Aorta (tissue), 5 donors: ENCODE measurements at regions not wholly inside any gene's neighbourhood (a gene's known extent, or its start where the extent isn't known, plus 50 kb on each side); places are given as distances from the start of the nearest gene placed in this dataset.

Experiments used
- ATAC-seq: fragments of 200-7000 bp; cut with Tn5 transposase; one replicate; pipeline ENCODE4 v1.9.1; 2022; ENCODE audit warnings: moderate library complexity; ENCODE audit not compliant: low FRiP score
- DNase-seq, 2 donors: peaks; one replicate each; pipeline ENCODE4 v3.0.0-alpha.2; 2020
- H3K27ac ChIP-seq, 2 donors: one replicate each; pipeline ENCODE4 v1.5.1; 2013; ENCODE audit warnings: low read length in 2 of 2, mild to moderate bottlenecking in 2 of 2, moderate library complexity in 2 of 2, control low read depth in 1 of 2, inconsistent platforms in 1 of 2, low read depth in 1 of 2
- H3K27me3 ChIP-seq, 2 donors: one replicate each; pipeline ENCODE4 v1.6.1; 2013; ENCODE audit warnings: control low read depth in 1 of 2, low read length in 1 of 2, mild to moderate bottlenecking in 1 of 2, moderate library complexity in 1 of 2; ENCODE audit not compliant: insufficient read depth in 2 of 2, control insufficient read depth in 1 of 2
- H3K36me3 ChIP-seq, 2 donors: one replicate each; pipeline ENCODE4 v1.6.1; 2013; ENCODE audit warnings: control low read depth in 1 of 2, low read length in 1 of 2, mild to moderate bottlenecking in 1 of 2; ENCODE audit not compliant: insufficient read depth in 2 of 2, control insufficient read depth in 1 of 2
- H3K4me1 ChIP-seq, 2 donors: one replicate each; pipeline ENCODE4 v1.6.1; 2013; ENCODE audit warnings: low read length in 2 of 2, control low read depth in 1 of 2, mild to moderate bottlenecking in 1 of 2, moderate library complexity in 1 of 2; ENCODE audit not compliant: insufficient read depth in 2 of 2, control insufficient read depth in 1 of 2
- H3K4me3 ChIP-seq, 2 donors: one replicate each; pipeline ENCODE4 v1.5.1; 2013; ENCODE audit warnings: low read length in 2 of 2, control low read depth in 1 of 2, mild to moderate bottlenecking in 1 of 2
- H3K9me3 ChIP-seq: one replicate; pipeline ENCODE4 v1.6.1; 2013; ENCODE audit warnings: mild to moderate bottlenecking, low read length; ENCODE audit not compliant: control insufficient read depth
- WGBS, 2 donors: extraction: QIAGEN DNeasy Blood & Tissue Kit; methylation state at CpG; one replicate each; pipeline ENCODE4 v1.1.7; 2013; 5-methylcytosine and 5-hydroxymethylcytosine counted together
- intact Hi-C, 2 donors: fragments of 100-400 bp; cut with DNase I; formaldehyde crosslinking; loops; one replicate each; pipeline versions ENCODE4 v1.14.2 to v1.15.0; 2022
- donor health status: healthy with polysubstance abuse.
- donor health status: Bipolar disorder and iron deficiency.
- donor health status: DM: no; HTN: no; CAD: no.
- donor health status: DM: no; HTN: no; CAD: no.
- donor health status: DM: yes; HTN: yes; CAD: no.

DNA sequence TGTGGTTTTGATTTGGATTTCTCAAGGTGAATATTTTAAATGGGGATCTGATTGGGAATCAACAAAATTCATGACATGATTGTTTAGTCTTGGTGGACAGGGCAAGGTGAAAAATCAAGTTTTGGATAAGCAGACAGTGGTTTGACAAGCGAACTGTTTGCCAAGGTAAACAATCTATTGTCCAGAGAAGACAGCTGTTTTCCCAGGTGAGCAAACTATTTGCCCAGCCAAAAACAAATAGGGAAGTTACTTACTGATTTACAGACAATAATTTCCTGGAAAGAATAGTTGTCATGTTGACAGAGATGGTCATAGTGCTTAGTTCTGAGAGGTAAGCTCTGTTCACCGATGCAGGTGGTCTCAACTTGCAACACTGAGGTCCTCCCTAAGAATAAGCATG is 94.0 kb upstream of the STEAP1B start:
- WGBS, 2 donors: 97% methylated on average over 2 of the region's 2 CpGs

DNA sequence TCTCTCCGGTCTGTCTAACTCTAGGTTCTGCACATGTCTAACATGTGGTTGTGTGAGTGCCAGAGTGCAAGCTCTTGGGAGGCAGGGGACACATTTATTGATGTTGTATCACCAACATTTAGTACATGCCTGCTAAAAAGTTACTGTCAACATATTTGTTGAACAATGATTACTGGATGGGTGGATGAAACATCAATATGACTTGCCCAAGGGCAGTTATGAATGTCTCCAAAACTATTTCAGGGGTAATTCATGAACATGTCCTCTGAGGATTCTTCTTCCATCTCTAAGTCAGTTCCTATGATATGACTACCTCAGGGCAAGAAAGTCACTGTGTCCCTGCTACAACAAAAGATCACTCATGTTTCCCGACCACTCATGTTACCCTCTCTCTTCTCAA is 91.3 kb upstream of the STEAP1B start:
- Histone ChIP-seq H3K4me3 (no peak overlapping the region), H3K27ac (no peak overlapping the region), H3K36me3 (no peaks in the 10 kb centered on the region), H3K4me1 (peaks cover 2 to 7% of the 10 kb centered on the region in 2 donors), H3K9me3 (no peaks in the 10 kb centered on the region), H3K27me3 (no peaks in the 10 kb centered on the region)
- ATAC-seq: no peak
- intact Hi-C loops: no loop called here
- 91 to 94% methylated on average over 2 of the region's 2 CpGs for WGBS, 2 donors
- DNase-seq: no peak

More for the DNA sequence above, 94.0 kb upstream of the STEAP1B start:
- intact Hi-C loops: no loop called here
- ATAC-seq (no peak), DNase-seq (no peak)
- H3K4me3 ChIP-seq: no peak overlapping the region
- peaks cover 4 to 5% of the 10 kb centered on the region in 2 donors for H3K4me1 ChIP-seq
- H3K36me3 ChIP-seq: no peaks in the 10 kb centered on the region
- H3K27me3 ChIP-seq: no peaks in the 10 kb centered on the region
- no peaks in the 10 kb centered on the region for H3K9me3 ChIP-seq
- no peak overlapping the region for H3K27ac ChIP-seq

DNA sequence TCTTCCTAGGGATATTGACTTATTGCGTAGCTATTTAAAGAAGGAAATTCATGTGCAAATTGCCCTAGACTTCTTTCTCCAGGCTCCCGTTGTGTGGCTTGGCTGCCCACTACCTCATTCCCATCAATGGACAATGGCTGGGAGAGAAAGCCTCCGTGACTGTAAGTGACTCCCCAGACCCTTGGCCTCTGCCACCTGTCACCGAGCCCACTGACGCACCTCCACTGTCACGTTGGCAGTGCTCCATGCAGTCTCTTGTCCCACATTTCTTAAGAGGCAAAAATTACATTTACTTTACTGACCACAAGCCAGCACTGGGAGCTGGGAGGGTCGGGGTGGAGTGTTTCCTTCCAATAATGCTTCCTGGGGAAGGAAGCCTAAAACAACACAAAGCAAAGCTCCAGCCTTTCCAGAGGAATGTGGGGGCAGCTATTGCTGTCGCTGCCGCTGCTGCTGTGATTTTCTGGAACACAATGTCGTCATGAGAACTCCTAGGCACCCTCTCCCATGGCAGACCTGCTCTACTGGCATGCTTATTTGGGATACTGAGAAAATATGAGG is 89.7 kb upstream of the STEAP1B start:
- peaks cover 2 to 7% of the 10 kb centered on the region in 2 donors for H3K4me1 ChIP-seq
- no peaks in the 10 kb centered on the region for H3K36me3 ChIP-seq
- ATAC-seq: peak; percentile 88
- peak overlapping the region; percentile 39 to 61 for H3K27ac ChIP-seq
- intact Hi-C loops: loop anchor here in 1 of 2 donors (2.0 kb wide), 1 partner anchor 29 kb away; no protein-coding TSS in a partner anchor
- peak; percentile 84 to 90 for DNase-seq
- no peaks in the 10 kb centered on the region for H3K27me3 ChIP-seq
- no peaks in the 10 kb centered on the region for H3K9me3 ChIP-seq
- WGBS, 2 donors: 0 to 5% methylated on average over 10 of the region's 10 CpGs
- H3K4me3 ChIP-seq: peak overlapping the region in 1 of 2 donors; percentile 9

DNA sequence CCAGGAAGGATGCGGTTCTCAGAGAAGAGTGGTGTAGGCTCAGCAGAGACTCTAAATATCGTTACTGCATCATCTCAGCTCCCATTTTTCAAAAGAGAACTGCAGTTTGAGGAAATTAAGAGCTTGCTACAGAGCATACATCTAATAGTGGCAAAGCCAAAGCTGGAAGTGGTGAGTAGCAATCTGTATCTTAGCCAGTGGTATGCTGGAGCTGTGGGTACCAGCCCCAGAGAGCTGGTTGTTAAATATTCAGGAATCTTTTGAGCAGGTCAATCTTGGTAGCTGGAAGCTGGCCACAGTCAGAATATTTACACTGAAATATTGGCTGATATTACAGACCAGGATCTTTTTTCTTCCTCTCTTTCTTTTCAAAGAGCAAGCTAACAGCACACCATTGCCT is 88.4 kb upstream of the STEAP1B start:
- H3K27ac ChIP-seq: no peak overlapping the region
- intact Hi-C loops: loop anchor here in 1 of 2 donors (2.0 kb wide), 1 partner anchor 28 kb away; no protein-coding TSS in a partner anchor
- WGBS, 2 donors: 90 to 91% methylated on average over 2 of the region's 2 CpGs
- no peaks in the 10 kb centered on the region for H3K9me3 ChIP-seq
- no peaks in the 10 kb centered on the region for H3K36me3 ChIP-seq
- DNase-seq: no peak
- no peak overlapping the region for H3K4me3 ChIP-seq
- no peaks in the 10 kb centered on the region for H3K27me3 ChIP-seq
- ATAC-seq: no peak
- H3K4me1 ChIP-seq: peaks cover 4 to 7% of the 10 kb centered on the region in 2 donors

DNA sequence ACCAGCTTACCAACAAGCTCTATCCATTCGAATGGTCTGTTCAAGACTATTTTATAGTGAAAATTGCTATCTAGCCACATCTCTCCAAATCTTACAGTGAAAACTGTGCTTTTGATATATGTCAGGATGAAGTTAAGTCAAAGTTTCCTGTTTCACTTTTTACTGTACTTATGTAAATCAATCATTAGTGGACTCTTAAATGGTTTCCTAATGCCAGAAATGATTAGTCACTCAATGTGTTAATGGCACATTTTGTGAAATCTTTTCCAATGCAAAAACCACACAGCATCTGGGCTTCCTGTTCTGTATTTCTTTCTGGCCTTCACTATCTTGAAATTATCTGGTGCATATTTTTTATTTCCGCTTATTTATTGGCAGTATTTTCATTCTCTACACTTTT is 87.3 kb upstream of the STEAP1B start:
- no peaks in the 10 kb centered on the region for H3K27me3 ChIP-seq
- H3K4me1 ChIP-seq: peaks cover 4 to 7% of the 10 kb centered on the region in 2 donors
- intact Hi-C loops: no loop called here
- 77 to 82% methylated on average over 2 of the region's 2 CpGs for WGBS, 2 donors
- H3K36me3 ChIP-seq: no peaks in the 10 kb centered on the region
- no peak overlapping the region for H3K4me3 ChIP-seq
- ATAC-seq (no peak), DNase-seq (no peak)
- no peak overlapping the region for H3K27ac ChIP-seq
- H3K9me3 ChIP-seq: no peaks in the 10 kb centered on the region

DNA sequence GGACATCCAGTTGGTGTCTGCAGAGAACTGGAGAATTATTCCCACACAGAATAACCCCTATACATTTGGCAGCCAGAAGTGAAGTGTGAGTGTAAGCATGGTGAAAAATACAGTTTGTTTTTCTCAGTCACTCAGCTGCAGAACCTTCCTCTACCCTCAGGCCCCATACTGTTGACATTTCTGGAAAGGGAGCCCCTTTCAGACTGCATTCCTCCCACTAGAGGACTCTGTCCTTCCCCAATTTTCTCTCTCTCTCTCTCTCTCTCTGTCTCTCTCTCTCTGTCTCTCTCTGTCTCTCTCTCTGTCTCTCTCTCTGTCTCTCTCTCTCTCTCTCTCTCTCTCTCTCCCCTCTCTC is 86.8 kb upstream of the STEAP1B start:
- Histone ChIP-seq H3K4me1 (peaks cover 4 to 7% of the 10 kb centered on the region in 2 donors), H3K36me3 (no peaks in the 10 kb centered on the region), H3K4me3 (no peak overlapping the region), H3K9me3 (no peaks in the 10 kb centered on the region), H3K27ac (no peak overlapping the region), H3K27me3 (no peaks in the 10 kb centered on the region)
- ATAC-seq (no peak), DNase-seq (no peak)
- intact Hi-C loops: no loop called here

DNA sequence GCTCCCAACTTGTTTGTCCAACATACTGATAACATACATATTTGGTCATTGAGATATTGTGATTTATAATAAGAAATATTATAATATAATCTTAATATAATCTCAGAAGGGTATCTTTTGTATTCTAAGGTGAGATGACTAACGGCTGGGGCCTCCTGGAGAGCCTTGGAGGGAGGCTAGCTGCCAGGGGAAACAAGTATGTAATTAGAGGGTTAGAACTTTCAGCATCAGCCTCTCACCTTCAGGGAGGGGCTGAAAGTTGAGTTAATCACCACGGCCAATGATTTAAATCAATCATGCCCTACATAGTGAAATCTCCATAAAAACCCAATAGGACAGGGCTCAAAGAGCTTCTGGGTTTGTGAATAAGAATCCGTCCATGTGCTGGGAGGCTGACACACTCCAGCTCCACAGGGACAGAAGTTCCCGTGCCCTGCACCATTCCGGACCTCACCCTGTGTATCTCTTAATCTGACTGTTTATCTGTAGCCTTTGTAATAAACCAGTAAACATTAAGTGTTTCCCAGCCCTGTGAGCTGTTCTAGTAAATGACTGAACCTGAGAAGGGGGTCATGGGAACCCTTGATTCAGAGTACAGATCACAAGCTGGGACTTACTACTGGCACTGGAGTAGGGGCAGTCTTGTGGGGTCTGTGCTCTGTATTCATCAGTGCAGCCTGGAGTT is 86.3 kb upstream of the STEAP1B start:
- H3K4me1 ChIP-seq: peaks cover 4 to 7% of the 10 kb centered on the region in 2 donors
- ATAC-seq: no peak
- no peaks in the 10 kb centered on the region for H3K27me3 ChIP-seq
- no peaks in the 10 kb centered on the region for H3K9me3 ChIP-seq
- 90 to 98% methylated on average over 5 of the region's 5 CpGs for WGBS, 2 donors
- H3K36me3 ChIP-seq: no peaks in the 10 kb centered on the region
- H3K4me3 ChIP-seq: no peak overlapping the region
- intact Hi-C loops: no loop called here
- no peak for DNase-seq
- H3K27ac ChIP-seq: no peak overlapping the region

DNA sequence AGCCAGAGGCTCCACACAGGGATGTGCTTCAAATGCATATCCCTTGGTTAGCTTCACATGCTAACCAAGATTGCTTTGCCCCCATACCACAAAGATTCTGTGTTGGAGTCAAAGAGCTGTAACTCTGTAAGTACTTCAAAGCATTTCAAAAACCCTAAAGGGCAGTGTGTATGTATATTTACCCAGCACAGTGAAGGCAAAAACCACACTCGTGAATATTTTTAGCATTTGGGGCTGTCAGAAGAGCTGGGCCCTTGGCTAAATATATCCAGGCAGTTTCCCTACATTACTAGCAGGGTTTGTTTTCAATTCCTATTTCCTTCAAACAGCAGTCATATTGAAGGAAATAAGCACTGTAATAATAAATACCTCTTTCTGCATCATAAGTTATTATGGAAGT is 84.2 kb upstream of the STEAP1B start:
- peak overlapping the region in 1 of 2 donors; percentile 1 for H3K27ac ChIP-seq
- DNase-seq: no peak
- H3K36me3 ChIP-seq: no peaks in the 10 kb centered on the region
- no peaks in the 10 kb centered on the region for H3K9me3 ChIP-seq
- no peaks in the 10 kb centered on the region for H3K27me3 ChIP-seq
- H3K4me1 ChIP-seq: peaks cover 2 to 4% of the 10 kb centered on the region in 2 donors
- ATAC-seq: no peak
- intact Hi-C loops: no loop called here
- WGBS, 2 donors: 5 to 7% methylated on average over 1 of the region's 1 CpG
- no peak overlapping the region for H3K4me3 ChIP-seq
